ENCODE measurements at regions not wholly inside any gene's neighbourhood (a gene's known extent, or its start where the extent isn't known, plus 50 kb on each side); places are given as distances from the start of the nearest gene placed in this dataset.

DNA sequence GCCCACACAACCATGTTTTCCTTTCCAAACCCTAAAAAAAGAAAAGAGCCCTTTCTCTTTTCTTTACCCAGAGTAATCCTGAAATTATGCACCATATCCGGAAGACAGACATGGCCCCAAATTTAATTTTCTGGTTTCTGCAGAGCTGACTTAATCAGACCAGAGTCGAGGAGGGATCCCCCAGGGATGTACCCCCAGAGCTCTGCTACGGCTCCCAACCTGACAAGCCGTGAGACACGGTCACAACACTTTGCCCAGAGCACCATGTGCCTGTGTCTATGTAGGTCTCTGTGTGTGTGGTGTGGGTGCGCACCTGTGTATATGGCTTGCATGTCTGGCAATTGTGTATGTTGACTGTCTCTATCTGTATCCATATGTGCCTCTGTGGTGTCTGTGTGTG, 77.6 kb upstream of the CLMN start:
- Histone ChIP-seq H3K27ac (ENCODE audit: low read depth in 1 of 2, low read length in 2 of 2) (no peak overlapping the region), H3K4me3 (ENCODE audit: low read depth in 1 of 3, low read length in 3 of 3) (no peak overlapping the region), H3K27me3 (ENCODE audit: control insufficient read depth in 4 of 4, insufficient read depth in 4 of 4, low read length in 3 of 4) (no peaks in the 10 kb centered on the region), H3K36me3 (ENCODE audit: control insufficient read depth in 4 of 4, insufficient read depth in 3 of 4, low read depth in 1 of 4, low read length in 3 of 4) (no peaks in the 10 kb centered on the region), H3K9ac (ENCODE audit: low read depth in 1 of 2, low read length in 2 of 2) (no peak overlapping the region), H3K9me3 (ENCODE audit: control insufficient read depth in 4 of 4, low read length in 3 of 4) (no peaks in the 10 kb centered on the region), H3K4me1 (ENCODE audit: control insufficient read depth in 4 of 4, insufficient read depth in 4 of 4, low read length in 3 of 4) (peaks cover 2 to 18% (median 14%) of the 10 kb centered on the region in 4 donors)
- TF ChIP-seq SP1 (IDR thresholded peaks at IDR 0.05) (no peak), NR2F2 (IDR thresholded peaks at IDR 0.05) (no peak), YY1 (IDR thresholded peaks at IDR 0.05) (no peak), HNF4A (conservative IDR thresholded peaks at IDR 0.05) (no peak)
- TF ChIP-seq, protein P1, sequence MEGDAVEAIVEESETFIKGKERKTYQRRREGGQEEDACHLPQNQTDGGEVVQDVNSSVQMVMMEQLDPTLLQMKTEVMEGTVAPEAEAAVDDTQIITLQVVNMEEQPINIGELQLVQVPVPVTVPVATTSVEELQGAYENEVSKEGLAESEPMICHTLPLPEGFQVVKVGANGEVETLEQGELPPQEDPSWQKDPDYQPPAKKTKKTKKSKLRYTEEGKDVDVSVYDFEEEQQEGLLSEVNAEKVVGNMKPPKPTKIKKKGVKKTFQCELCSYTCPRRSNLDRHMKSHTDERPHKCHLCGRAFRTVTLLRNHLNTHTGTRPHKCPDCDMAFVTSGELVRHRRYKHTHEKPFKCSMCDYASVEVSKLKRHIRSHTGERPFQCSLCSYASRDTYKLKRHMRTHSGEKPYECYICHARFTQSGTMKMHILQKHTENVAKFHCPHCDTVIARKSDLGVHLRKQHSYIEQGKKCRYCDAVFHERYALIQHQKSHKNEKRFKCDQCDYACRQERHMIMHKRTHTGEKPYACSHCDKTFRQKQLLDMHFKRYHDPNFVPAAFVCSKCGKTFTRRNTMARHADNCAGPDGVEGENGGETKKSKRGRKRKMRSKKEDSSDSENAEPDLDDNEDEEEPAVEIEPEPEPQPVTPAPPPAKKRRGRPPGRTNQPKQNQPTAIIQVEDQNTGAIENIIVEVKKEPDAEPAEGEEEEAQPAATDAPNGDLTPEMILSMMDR (IDR thresholded peaks at IDR 0.05; ENCODE audit: low read depth, low read length, missing input control), result no peak
- TF ChIP-seq, protein P2, sequence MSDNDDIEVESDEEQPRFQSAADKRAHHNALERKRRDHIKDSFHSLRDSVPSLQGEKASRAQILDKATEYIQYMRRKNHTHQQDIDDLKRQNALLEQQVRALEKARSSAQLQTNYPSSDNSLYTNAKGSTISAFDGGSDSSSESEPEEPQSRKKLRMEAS (IDR thresholded peaks at IDR 0.05), result no peak
- DNase-seq (ENCODE audit: low spot score), result no peak
- WGBS, result 95% methylated on average over 6 of the region's 6 CpGs

DNA sequence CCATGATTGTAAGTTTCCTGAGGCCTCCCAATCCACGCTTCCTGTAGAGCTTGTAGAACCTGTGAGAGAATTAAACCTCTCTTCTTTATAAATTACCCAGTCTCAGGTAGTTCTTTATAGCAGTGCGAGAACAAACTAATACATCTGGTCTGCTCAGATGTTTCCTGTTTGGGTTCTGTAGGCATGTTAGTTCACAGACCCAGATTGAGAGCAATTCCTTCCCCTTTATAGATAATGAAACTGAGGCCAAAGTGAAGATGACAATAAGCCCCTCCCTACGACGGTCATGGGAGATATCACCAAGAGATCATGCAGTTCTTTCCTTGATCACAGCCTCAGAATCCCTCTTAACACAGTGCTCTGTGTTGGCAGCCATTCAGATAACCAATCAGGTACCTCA, 76.5 kb upstream of the CLMN start:
- DNase-seq (ENCODE audit: low spot score), result no peak
- Histone ChIP-seq H3K9me3 (ENCODE audit: control insufficient read depth in 4 of 4, low read length in 3 of 4) (no peaks in the 10 kb centered on the region), H3K4me1 (ENCODE audit: control insufficient read depth in 4 of 4, insufficient read depth in 4 of 4, low read length in 3 of 4) (peaks cover 2 to 18% (median 14%) of the 10 kb centered on the region in 4 donors), H3K4me3 (ENCODE audit: low read depth in 1 of 3, low read length in 3 of 3) (no peak overlapping the region), H3K27me3 (ENCODE audit: control insufficient read depth in 4 of 4, insufficient read depth in 4 of 4, low read length in 3 of 4) (no peaks in the 10 kb centered on the region), H3K9ac (ENCODE audit: low read depth in 1 of 2, low read length in 2 of 2) (no peak overlapping the region), H3K36me3 (ENCODE audit: control insufficient read depth in 4 of 4, insufficient read depth in 3 of 4, low read depth in 1 of 4, low read length in 3 of 4) (no peaks in the 10 kb centered on the region), H3K27ac (ENCODE audit: low read depth in 1 of 2, low read length in 2 of 2) (no peak overlapping the region)
- WGBS, result 80% methylated on average over 4 of the region's 4 CpGs
- TF ChIP-seq RAD21 (IDR thresholded peaks at IDR 0.05) (no peak), HNF4A (conservative IDR thresholded peaks at IDR 0.05) (no peak), JUND (IDR thresholded peaks at IDR 0.05) (no peak), EGR1 (IDR thresholded peaks at IDR 0.05; ENCODE audit: low read depth in 2 of 2) (no peak), GABPA (IDR thresholded peaks at IDR 0.05 in 1 of 2, conservative IDR thresholded peaks at IDR 0.05 in 1 of 2) (no peak), FOXA2 (IDR thresholded peaks at IDR 0.05) (no peak), FOXA1 (IDR thresholded peaks at IDR 0.05) (no peak), HNF4G (IDR thresholded peaks at IDR 0.05) (no peak), RXRA (IDR thresholded peaks at IDR 0.05) (no peak), TAF1 (conservative IDR thresholded peaks at IDR 0.05) (no peak), SP1 (IDR thresholded peaks at IDR 0.05) (no peak), NR2F2 (IDR thresholded peaks at IDR 0.05) (no peak), YY1 (IDR thresholded peaks at IDR 0.05) (no peak)
- TF ChIP-seq, protein P1 (IDR thresholded peaks at IDR 0.05; ENCODE audit: low read depth, low read length, missing input control), result no peak
- TF ChIP-seq, protein P2 (IDR thresholded peaks at IDR 0.05), result no peak
- TF ChIP-seq, protein P3, sequence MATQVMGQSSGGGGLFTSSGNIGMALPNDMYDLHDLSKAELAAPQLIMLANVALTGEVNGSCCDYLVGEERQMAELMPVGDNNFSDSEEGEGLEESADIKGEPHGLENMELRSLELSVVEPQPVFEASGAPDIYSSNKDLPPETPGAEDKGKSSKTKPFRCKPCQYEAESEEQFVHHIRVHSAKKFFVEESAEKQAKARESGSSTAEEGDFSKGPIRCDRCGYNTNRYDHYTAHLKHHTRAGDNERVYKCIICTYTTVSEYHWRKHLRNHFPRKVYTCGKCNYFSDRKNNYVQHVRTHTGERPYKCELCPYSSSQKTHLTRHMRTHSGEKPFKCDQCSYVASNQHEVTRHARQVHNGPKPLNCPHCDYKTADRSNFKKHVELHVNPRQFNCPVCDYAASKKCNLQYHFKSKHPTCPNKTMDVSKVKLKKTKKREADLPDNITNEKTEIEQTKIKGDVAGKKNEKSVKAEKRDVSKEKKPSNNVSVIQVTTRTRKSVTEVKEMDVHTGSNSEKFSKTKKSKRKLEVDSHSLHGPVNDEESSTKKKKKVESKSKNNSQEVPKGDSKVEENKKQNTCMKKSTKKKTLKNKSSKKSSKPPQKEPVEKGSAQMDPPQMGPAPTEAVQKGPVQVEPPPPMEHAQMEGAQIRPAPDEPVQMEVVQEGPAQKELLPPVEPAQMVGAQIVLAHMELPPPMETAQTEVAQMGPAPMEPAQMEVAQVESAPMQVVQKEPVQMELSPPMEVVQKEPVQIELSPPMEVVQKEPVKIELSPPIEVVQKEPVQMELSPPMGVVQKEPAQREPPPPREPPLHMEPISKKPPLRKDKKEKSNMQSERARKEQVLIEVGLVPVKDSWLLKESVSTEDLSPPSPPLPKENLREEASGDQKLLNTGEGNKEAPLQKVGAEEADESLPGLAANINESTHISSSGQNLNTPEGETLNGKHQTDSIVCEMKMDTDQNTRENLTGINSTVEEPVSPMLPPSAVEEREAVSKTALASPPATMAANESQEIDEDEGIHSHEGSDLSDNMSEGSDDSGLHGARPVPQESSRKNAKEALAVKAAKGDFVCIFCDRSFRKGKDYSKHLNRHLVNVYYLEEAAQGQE (IDR thresholded peaks at IDR 0.05), result no peak
- TF ChIP-seq, protein P4, sequence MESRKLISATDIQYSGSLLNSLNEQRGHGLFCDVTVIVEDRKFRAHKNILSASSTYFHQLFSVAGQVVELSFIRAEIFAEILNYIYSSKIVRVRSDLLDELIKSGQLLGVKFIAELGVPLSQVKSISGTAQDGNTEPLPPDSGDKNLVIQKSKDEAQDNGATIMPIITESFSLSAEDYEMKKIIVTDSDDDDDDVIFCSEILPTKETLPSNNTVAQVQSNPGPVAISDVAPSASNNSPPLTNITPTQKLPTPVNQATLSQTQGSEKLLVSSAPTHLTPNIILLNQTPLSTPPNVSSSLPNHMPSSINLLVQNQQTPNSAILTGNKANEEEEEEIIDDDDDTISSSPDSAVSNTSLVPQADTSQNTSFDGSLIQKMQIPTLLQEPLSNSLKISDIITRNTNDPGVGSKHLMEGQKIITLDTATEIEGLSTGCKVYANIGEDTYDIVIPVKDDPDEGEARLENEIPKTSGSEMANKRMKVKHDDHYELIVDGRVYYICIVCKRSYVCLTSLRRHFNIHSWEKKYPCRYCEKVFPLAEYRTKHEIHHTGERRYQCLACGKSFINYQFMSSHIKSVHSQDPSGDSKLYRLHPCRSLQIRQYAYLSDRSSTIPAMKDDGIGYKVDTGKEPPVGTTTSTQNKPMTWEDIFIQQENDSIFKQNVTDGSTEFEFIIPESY (IDR thresholded peaks at IDR 0.05), result no peak
- TF ChIP-seq, protein P5, sequence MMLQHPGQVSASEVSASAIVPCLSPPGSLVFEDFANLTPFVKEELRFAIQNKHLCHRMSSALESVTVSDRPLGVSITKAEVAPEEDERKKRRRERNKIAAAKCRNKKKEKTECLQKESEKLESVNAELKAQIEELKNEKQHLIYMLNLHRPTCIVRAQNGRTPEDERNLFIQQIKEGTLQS (IDR thresholded peaks at IDR 0.05), result no peak

All from liver (tissue), 8 donors.